Activated naive CD4-positive, alpha-beta T cell treated with anti-CD3 and anti-CD28 coated beads, Interleukin-2, amount 50 U/mL, for 72 hours (primary cell): ENCODE measurements at regions not wholly inside any gene's neighbourhood (a gene's known extent, or its start where the extent isn't known, plus 50 kb on each side); places are given as distances from the start of the nearest gene placed in this dataset.
"Not testable (repeated sequence)": the region's sequence is repeated elsewhere in the genome, so short reads cannot be mapped to it uniquely, and the experiment has no call there.

Source experiments
- ATAC-seq, 2 donors: fragments of 150-1000 bp; cut with Tn5 transposase; 2 replicates each; pipeline ENCODE4 v1.10.0; 2021; ENCODE audit warnings: mild to moderate bottlenecking in 2 of 2, moderate library complexity in 2 of 2
- DNase-seq, 2 donors: peaks; one replicate each; pipeline ENCODE4 v3.0.0; 2021 to 2022; ENCODE audit warnings: low spot score in 2 of 2
- H3K27ac Mint-ChIP-seq, 2 donors: one replicate each; pipeline ENCODE4 v1.8.0; 2022; ENCODE audit warnings: mild to moderate bottlenecking in 2 of 2, mixed read lengths in 2 of 2
- H3K36me3 Mint-ChIP-seq, 2 donors: one replicate each; pipeline ENCODE4 v1.8.0; 2022; ENCODE audit warnings: mixed read lengths in 2 of 2
- H3K9me3 Mint-ChIP-seq, 2 donors: one replicate each; pipeline ENCODE4 v1.8.0; 2022; ENCODE audit warnings: mixed read lengths in 2 of 2

DNA sequence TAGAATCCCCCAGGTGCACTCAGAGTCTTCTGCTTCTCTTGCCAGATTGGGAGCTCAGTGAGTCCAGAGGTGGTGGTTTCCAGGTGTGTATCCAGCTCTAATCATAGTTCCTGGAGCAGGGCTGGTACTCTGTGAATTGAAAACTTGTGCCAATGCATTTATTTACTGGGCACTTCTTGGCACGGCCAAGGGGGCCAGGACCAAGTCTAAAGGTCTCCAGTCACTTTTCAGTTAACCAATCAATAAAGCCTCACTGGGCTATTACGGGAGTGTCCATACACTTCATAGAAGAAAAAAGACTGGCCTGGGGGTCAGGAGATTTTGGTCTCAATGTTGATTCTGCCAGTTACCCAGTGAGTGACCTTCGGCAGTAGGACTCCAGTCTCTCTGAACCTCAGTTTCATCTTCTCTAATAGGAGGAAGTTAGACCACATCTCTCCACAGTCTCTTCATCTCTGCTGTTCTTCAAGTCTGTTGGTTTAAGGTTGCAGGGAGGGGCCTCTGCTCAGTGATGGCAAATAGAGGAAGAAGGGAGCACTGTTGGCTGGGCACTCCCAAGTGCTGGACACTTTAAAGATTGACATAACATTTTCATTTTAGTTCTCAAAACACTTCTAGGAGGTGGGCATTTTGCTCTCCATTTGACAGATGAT lies 188.5 kb upstream of the E2F8 start:
- Mint-ChIP-seq H3K36me3 (no peaks in the 10 kb centered on the region), H3K9me3 (no peaks in the 10 kb centered on the region), H3K27ac (no peak overlapping the region)
- ATAC-seq = no peak
- no peak for DNase-seq

DNA sequence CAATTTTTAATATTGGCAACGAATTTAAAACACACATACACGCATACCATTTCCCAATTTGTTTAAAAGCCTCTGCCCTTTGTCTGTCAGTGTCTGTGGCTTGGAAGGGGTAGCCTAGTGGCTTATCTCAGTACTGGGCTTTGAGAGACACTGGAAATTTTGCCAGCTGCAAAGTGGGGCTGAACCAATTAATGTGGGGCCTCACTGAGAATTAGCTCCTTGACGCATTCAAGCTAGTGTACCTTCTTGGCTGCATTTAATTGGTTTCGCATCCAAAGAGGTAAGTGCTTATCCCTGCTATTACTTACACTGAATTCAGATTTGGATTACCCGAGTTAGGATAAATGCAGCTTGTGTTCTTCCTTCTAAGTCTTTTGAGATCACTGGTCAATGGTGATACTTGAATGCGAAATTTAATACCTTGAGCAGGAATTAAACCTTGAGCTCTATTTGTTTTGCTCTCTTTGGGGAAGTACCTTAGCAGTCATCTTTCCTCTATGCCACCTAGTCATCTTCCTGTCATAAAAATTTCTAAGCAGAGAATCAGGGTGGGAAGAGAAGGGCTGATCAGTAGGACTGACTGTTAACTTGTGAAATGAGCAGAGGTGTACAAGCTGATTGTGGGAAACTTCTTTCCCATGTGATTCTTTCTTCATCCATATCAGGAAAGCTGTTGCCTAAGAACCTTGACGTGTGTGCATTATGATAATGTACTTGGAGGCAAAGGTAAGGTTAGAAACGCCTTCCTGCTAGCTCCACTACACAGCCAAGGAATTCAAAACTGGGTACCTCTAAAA lies 187.7 kb upstream of the E2F8 start:
- ATAC-seq (peak; percentile 67 to 74), DNase-seq (no peak)
- Mint-ChIP-seq H3K27ac (no peak overlapping the region), H3K36me3 (no peaks in the 10 kb centered on the region), H3K9me3 (no peaks in the 10 kb centered on the region)

DNA sequence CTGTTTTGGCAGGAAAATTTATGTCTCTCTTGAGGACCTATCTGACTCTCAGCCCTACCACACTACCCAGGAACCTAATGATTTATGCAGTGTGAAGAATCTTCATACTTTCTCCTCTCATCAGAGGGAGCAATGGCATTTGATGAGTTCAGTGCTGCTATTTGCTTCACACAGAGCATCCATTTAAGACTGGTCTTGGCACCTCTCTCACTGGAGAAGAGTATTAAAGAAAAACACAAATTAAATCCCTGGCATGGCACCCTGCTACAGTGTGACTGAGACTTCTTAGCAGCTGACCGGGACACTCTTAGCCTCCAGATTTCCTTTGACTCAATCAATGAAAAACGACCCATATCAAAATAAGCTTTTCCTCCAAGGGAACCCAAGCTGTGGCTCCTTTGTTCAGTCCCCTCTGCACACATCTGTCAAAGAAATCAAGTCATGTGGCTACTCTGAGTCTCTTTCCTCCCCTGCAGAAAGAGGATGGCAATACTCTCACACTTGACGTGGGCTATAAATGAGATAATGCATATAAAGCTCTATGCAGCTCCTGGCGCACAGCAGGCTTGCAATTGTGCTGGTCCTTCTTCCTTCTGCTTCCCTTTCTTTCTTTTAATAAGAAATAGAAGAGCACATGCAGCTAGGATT lies 186.1 kb upstream of the E2F8 start:
- H3K36me3 Mint-ChIP-seq = no peaks in the 10 kb centered on the region
- ATAC-seq (no peak), DNase-seq (no peak)
- no peaks in the 10 kb centered on the region for H3K9me3 Mint-ChIP-seq
- no peak overlapping the region for H3K27ac Mint-ChIP-seq

DNA sequence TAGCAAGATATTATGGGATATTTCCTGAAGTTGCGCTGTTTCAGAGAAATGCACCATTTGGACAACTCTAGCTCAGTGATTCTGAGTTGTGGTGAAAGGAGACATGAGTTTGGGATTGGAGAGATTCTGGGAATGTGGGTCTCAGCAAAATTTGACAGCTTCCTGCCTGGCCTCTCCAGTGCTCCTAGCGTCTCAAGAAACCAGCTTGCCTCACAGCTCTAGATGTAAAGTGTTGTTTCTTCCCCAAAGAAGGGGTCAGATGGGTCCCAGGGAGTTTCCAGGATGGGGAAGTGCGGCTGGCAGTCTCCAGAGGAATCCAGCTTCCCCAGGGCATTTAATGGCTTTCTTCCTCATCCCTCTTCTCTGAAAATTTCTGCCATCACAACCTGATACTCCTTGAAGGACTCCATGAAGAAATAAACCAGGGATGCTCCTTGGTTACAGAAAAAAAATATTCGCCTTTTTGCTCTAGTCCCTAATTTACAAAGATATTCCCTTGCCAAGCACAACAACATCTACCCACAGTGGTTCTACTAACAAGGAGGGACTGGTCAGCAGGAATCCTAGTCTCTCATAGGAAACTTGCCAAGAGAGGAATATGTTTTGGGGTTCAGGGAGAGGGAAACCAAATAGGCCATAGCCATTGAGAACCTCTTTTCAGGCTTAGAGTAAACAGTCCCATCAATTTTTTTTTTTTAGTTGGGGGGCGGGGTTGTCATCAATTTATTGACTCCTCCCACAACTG lies 185.4 kb upstream of the E2F8 start:
- no peak for ATAC-seq

DNA sequence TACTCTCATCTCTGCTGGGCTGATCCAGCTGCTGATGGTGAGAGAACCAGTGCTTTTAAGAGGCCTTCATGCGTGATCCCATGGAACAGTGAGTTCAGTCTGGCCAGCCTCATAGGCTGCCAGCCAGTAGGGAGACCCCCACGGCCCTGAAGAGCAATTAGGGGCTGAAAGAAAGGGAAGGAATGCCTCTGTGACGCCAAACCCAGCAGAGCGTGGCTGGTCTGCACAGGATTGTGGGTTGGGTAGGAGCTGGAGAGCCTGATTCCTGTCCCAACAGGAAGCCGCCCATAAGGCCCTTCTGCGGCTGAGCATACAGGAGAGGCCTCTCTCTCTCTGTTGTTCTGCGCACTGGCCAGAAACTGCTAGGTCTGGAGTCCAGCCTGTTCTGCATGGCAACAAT lies 181.5 kb upstream of the E2F8 start:
- DNase-seq = no peak
- Mint-ChIP-seq H3K36me3 (no peaks in the 10 kb centered on the region), H3K9me3 (peaks cover 0 to 7% of the 10 kb centered on the region in 2 donors), H3K27ac (no peak overlapping the region)
- ATAC-seq = no peak

More for the DNA sequence above, 185.4 kb upstream of the E2F8 start:
- Mint-ChIP-seq H3K27ac (no peak overlapping the region), H3K9me3 (no peaks in the 10 kb centered on the region), H3K36me3 (no peaks in the 10 kb centered on the region)
- no peak for DNase-seq

DNA sequence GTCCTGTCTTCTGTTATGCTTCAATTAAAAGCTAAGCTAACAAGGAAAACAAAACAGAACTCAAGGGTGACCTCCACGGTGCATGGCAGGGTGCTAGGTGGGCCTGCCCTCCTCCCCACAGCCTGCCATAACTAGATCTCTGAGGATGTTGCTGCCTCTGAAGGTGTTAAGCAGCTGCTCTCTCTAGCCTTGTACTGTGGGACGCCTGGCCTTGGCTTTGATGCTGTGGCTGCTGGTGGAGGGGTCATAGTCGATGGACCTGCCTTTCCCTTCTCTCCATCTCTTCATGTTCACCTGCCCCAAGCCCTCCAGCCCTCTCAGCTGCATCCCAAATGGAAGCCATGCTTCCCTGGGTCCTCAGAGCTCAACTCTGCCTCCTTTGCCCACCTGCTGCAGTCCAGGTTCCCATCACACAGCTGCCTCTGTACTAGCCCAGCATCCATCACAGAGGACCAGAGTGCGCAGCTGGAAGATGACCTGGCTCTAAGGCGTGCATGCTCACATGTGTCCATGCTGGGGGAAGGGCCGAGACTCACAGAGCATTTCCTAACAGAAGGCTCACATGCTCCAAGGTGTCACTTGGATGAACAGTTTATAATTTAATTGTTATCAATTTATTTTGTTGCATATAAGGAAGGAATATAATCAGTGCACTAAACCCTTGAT lies 180.3 kb upstream of the E2F8 start:
- no peak for ATAC-seq
- H3K27ac Mint-ChIP-seq = no peak overlapping the region
- H3K36me3 Mint-ChIP-seq = no peaks in the 10 kb centered on the region
- H3K9me3 Mint-ChIP-seq = peaks cover 0 to 7% of the 10 kb centered on the region in 2 donors
- DNase-seq = no peak

DNA sequence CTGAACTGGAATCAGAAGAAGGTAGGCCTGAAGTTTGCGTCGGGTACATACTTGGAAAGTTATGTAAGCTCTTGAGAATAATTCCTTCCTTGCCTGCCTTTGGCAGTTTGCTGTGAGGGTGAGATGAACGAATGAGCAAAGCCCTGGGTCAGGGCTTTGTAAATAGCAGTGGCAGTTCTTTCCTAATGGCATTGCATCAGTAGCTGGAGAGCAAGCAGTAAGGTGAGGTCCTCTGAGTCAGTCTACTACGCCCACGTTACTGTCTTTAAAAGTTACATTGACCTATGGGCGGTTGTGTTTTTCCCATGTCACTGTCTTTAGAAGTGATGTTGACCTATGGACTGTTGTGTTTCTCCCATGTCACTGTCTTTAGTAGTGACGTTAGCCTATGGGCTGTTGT lies 179.1 kb upstream of the E2F8 start:
- ATAC-seq = no peak

DNA sequence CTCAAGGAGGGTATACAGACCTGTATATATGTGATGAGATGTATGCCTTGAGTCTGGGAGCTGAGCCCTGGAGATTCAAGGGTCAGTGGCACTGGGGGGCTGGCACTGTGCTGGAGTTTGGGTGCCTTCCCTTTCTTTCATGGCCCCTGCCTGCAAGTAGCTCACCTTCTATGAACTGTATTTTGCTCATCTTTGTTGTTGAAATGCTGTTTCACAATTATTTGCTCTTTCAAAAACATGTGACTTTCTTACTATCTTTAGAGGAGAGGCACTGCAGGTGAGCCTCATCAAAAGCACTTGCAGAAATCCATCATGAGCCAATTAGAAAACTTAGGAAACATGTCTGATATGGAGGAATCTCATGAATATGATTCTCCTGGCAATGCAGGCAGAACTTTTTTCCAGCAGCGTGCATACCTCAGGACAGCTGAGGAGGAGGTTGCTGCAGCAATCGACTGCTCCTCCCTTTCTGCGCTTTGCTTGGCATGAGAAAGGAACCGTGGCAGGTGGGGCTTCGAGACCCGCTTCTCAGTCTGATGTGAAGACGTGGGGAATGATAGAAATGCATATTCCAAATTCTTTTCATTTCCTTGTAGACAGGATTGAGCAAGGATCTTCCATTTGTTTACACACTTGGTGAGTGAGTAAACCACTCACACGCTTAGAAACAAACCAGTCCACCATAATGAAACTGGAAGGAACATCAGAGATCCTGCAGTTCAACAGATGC lies 178.4 kb upstream of the E2F8 start:
- Mint-ChIP-seq H3K27ac (no peak overlapping the region), H3K36me3 (no peaks in the 10 kb centered on the region), H3K9me3 (peaks cover 6 to 16% of the 10 kb centered on the region in 2 donors)
- no peak for DNase-seq
- ATAC-seq = no peak

More for the DNA sequence above, 179.1 kb upstream of the E2F8 start:
- H3K9me3 Mint-ChIP-seq = peaks cover 4 to 10% of the 10 kb centered on the region in 2 donors
- H3K36me3 Mint-ChIP-seq = no peaks in the 10 kb centered on the region
- no peak overlapping the region for H3K27ac Mint-ChIP-seq
- DNase-seq = no peak

DNA sequence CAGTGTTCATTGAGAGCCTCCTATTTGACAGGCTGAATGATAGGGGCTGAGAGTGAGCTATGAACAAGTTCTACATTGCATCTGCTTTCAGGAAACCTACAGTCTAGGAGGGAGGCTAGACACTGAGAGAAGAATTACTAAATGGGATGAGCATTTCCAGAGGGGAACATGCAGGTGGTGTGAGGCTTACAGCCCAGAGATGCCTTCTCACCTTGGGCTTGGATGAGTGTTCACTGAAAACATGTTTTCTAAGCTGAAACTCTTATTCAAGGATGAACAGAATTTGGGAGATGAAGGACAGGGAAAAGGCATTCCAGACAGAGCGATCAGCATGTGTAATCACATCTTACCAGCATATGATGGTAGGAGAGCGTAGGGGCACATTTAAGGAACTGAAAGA lies 177.5 kb upstream of the E2F8 start:
- Mint-ChIP-seq H3K9me3 (peaks cover 6 to 20% of the 10 kb centered on the region in 2 donors), H3K27ac (no peak overlapping the region), H3K36me3 (no peaks in the 10 kb centered on the region)
- no peak for ATAC-seq
- DNase-seq = no peak

DNA sequence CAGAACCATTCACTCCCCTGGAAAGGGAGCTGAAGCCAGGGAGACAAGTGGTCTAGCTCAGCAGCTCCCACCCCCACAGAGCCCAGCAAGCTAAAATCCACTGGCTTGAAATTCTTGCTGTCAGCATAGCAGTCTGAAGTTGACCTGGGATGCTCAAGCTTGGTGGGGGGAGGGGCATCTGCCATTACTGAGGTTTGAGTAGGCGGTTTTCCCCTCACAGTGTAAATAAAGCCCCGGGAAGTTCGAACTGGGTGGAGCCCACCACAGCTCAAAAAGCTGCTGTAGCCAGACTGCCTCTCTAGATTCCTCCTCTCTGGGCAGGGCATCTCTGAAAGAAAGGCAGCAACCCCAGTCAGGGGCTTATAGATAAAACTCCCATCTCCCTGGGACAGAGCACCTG lies 171.3 kb upstream of the E2F8 start:
- H3K27ac Mint-ChIP-seq, DNase-seq, ATAC-seq, H3K36me3 Mint-ChIP-seq: not testable (repeated sequence)
- peaks cover 6 to 13% of the 10 kb centered on the region in 2 donors for H3K9me3 Mint-ChIP-seq

DNA sequence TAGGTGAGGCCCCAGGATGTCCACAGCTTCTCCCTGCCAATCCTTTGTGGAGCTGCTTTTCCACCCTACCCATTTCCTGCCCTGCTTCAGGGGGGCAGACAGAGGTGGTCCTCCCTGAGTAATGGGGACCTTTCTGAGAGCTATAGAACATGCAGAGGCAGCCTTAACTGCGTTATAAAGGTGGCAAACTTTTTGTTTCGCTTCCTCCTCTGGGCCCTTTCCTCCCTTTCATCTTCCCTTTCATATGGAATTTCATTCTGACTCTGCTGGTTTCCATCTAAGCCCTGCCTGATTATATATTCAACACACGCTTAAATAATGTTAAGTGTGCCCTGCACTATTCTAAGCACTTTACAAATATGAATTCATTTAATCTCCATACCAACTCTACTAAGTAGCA lies 169.3 kb upstream of the E2F8 start:
- Mint-ChIP-seq H3K36me3 (no peaks in the 10 kb centered on the region), H3K27ac (no peak overlapping the region), H3K9me3 (peaks cover 5 to 12% of the 10 kb centered on the region in 2 donors)
- peak in 1 of 2 donors; percentile 82 for ATAC-seq
- DNase-seq = no peak

DNA sequence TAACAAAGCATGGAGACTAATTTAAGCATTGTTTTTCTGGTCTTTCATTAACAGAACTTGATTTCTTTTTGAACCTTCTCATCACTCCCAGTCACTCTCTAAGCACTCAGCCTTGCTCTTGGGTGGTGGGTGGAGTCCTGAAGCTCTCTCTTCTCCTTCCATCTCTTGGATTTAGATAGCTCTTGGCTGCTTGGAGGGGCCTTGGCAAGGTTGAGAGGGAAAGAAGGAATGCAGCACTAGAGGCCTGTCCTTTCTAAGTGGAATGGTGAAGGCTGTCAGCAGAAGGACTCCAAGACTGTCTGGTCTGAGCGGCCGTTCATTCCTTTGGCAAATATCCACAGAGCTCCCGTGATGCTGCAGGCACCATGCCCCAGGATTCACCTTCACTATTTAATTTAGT lies 168.6 kb upstream of the E2F8 start:
- H3K27ac Mint-ChIP-seq = no peak overlapping the region
- no peak for DNase-seq
- H3K36me3 Mint-ChIP-seq = no peaks in the 10 kb centered on the region
- no peak for ATAC-seq
- peaks cover 0 to 5% of the 10 kb centered on the region in 2 donors for H3K9me3 Mint-ChIP-seq

DNA sequence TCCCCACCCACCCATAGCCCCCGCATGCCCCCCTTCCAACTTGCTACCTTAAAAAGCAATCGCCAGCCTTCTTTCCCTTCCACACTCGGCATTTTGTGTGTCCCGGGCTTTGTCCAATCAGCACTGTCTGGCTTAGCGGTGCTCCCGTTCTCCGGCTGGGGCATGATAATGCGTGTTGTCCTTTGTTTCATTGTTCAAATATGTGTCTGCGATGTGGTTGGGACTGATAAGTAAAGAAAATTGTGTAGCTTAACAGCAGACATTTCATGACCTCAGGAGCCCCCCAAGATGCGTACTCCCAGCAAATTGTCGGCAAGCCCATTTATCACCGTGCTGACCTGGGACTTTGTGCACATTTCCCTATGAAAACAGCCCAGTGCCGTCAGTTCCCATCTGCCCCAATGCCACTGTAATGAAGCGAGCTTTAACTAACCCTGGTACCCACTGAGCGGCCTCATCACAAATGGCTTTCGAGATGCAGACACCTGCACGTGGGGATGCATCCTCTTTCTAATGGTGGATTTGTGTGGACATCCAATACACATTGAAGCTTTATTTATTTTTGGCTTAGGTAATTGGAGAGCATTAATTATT lies 167.0 kb upstream of the E2F8 start:
- H3K9me3 Mint-ChIP-seq = no peaks in the 10 kb centered on the region

DNA sequence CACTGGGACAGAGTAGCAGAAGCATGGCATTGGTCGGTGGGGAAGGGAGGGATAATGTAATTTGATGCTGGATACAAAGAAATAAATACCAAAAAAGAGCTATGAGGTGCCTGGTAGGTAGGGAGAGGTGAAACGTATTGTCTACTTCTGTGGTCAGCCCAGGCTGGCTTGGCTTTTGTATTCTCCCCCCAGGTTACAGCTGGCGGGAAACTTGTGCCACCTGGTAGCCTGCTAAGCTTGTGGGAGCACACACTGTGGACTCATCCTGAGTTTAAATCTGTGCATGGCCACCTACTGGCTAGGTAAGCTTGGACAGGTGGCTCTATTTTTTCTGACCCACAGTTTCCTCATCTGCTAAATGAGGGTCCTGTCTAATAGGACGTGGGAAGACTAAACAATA lies 165.2 kb upstream of the E2F8 start:
- ATAC-seq = no peak
- DNase-seq = no peak
- no peaks in the 10 kb centered on the region for H3K36me3 Mint-ChIP-seq
- H3K27ac Mint-ChIP-seq = no peak overlapping the region
- no peaks in the 10 kb centered on the region for H3K9me3 Mint-ChIP-seq

More for the DNA sequence above, 167.0 kb upstream of the E2F8 start:
- Mint-ChIP-seq H3K36me3 (no peaks in the 10 kb centered on the region), H3K27ac (no peak overlapping the region)
- no peak for ATAC-seq
- no peak for DNase-seq

DNA sequence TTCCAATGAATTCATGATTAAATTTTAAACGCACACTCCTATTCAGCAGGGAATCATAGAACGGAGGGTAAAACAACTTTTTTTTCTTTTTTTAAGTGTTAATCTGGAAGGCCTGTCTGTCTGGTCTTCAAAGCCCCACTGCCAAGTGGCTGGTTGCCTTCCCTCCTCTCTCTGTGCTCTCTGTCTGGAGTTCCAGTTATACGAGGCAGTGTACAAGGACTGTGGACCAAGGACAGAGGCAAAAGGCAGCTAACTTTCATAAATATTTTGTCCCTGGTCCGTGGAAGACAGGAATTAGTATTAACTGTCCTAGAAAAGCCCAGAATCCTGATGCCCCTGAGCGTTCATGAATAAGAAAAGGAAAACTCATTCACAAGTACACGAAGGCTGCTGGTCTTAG lies 164.0 kb upstream of the E2F8 start:
- no peaks in the 10 kb centered on the region for H3K36me3 Mint-ChIP-seq
- ATAC-seq = no peak
- no peak overlapping the region for H3K27ac Mint-ChIP-seq
- no peak for DNase-seq
- no peaks in the 10 kb centered on the region for H3K9me3 Mint-ChIP-seq
